ENCODE measurements at regions not wholly inside any gene's neighbourhood (a gene's known extent, or its start where the extent isn't known, plus 50 kb on each side); places are given as distances from the start of the nearest gene placed in this dataset.

GRCh38 chr13:106721599-106721998 is 153.7 kb upstream of the ARGLU1 start:
- no peaks in the 10 kb centered on the region for H3K4me1 ChIP-seq
- H3K27ac ChIP-seq, result no peak overlapping the region
- TF ChIP-seq POLR2A (IDR thresholded peaks at IDR 0.05) (no peak), EP300 (IDR thresholded peaks at IDR 0.05) (no peak), POLR2AphosphoS5 (IDR thresholded peaks at IDR 0.05) (no peak), CTCF (IDR thresholded peaks at IDR 0.05) (no peak)
- WGBS, 5 donors, result 86 to 91% (median 88%) methylated on average over 6 of the region's 6 CpGs
- H3K27me3 ChIP-seq, result no peaks in the 10 kb centered on the region
- no peak overlapping the region for H3K4me3 ChIP-seq
- peaks cover 0 to 21% (median 7%) of the 10 kb centered on the region in 4 donors for H3K9me3 ChIP-seq
- DNase-seq, result no peak
- H3K36me3 ChIP-seq, result no peaks in the 10 kb centered on the region
- intact Hi-C loops (cut with DNase I; ENCODE audit: low total_unique reads), result no loop called here

- Histone ChIP-seq H3K27me3 (no peaks in the 10 kb centered on the region), H3K36me3 (no peaks in the 10 kb centered on the region), H3K9me3 (peaks cover 0 to 17% (median 7%) of the 10 kb centered on the region in 4 donors), H3K27ac (peak overlapping the region in 1 of 5 donors; percentile 1), H3K4me3 (no peak overlapping the region), H3K4me1 (no peaks in the 10 kb centered on the region)
- 89 to 92% (median 90%) methylated on average over 7 to 10 of the region's 10 CpGs for WGBS, 5 donors
- no peak for TF ChIP-seq EP300 (IDR thresholded peaks at IDR 0.05)
- TF ChIP-seq CTCF (IDR thresholded peaks at IDR 0.05), result no peak
- no peak for TF ChIP-seq POLR2AphosphoS5 (IDR thresholded peaks at IDR 0.05)
- TF ChIP-seq POLR2A (IDR thresholded peaks at IDR 0.05), result no peak
- no peak for DNase-seq
- intact Hi-C loops (cut with DNase I; ENCODE audit: low total_unique reads), result no loop called here
These were observed 146.5 kb upstream of the ARGLU1 start for GRCh38 chr13:106714271-106714982.

GRCh38 chr13:106712381-106712780 is 144.4 kb upstream of the ARGLU1 start:
- 66 to 82% (median 71%) methylated on average over 10 of the region's 10 CpGs for WGBS, 5 donors
- H3K9me3 ChIP-seq, result peaks cover 0 to 5% (median 2%) of the 10 kb centered on the region in 4 donors
- no peak overlapping the region for H3K27ac ChIP-seq
- H3K4me1 ChIP-seq, result no peaks in the 10 kb centered on the region
- TF ChIP-seq CTCF (IDR thresholded peaks at IDR 0.05) (no peak), POLR2AphosphoS5 (IDR thresholded peaks at IDR 0.05) (no peak), EP300 (IDR thresholded peaks at IDR 0.05) (no peak), POLR2A (IDR thresholded peaks at IDR 0.05) (no peak)
- DNase-seq, result no peak
- H3K27me3 ChIP-seq, result no peaks in the 10 kb centered on the region
- no peaks in the 10 kb centered on the region for H3K36me3 ChIP-seq
- intact Hi-C loops (cut with DNase I; ENCODE audit: low total_unique reads), result no loop called here
- no peak overlapping the region for H3K4me3 ChIP-seq

GRCh38 chr13:106710266-106710665 is 142.3 kb upstream of the ARGLU1 start:
- no peaks in the 10 kb centered on the region for H3K36me3 ChIP-seq
- peak overlapping the region in 4 of 5 donors; percentile 30 to 65 (median 38) for H3K27ac ChIP-seq
- 55 to 73% (median 61%) methylated on average over 7 of the region's 7 CpGs for WGBS, 5 donors
- H3K4me1 ChIP-seq, result no peaks in the 10 kb centered on the region
- no peaks in the 10 kb centered on the region for H3K27me3 ChIP-seq
- TF ChIP-seq POLR2AphosphoS5 (IDR thresholded peaks at IDR 0.05) (peak in 2 of 3 donors; percentile 5 to 10), EP300 (IDR thresholded peaks at IDR 0.05) (no peak)
- DNase-seq, result peak in 1 of 2 donors; percentile 32
- no peaks in the 10 kb centered on the region for H3K9me3 ChIP-seq
- intact Hi-C loops (cut with DNase I; ENCODE audit: low total_unique reads), result no loop called here
- no peak overlapping the region for H3K4me3 ChIP-seq

GRCh38 chr13:106709522-106709921 is 141.6 kb upstream of the ARGLU1 start:
- peak in 1 of 2 donors; percentile 44 for DNase-seq
- 68 to 86% (median 76%) methylated on average over 3 of the region's 3 CpGs for WGBS, 5 donors
- intact Hi-C loops (cut with DNase I; ENCODE audit: low total_unique reads), result no loop called here
- Histone ChIP-seq H3K4me1 (no peaks in the 10 kb centered on the region), H3K4me3 (no peak overlapping the region), H3K36me3 (no peaks in the 10 kb centered on the region), H3K9me3 (no peaks in the 10 kb centered on the region), H3K27me3 (no peaks in the 10 kb centered on the region), H3K27ac (peak overlapping the region in 3 of 5 donors; percentile 30 to 65 (median 32))
- TF ChIP-seq POLR2AphosphoS5 (IDR thresholded peaks at IDR 0.05) (no peak), EP300 (IDR thresholded peaks at IDR 0.05) (no peak), CTCF (IDR thresholded peaks at IDR 0.05) (no peak), POLR2A (IDR thresholded peaks at IDR 0.05) (no peak)
